ENCODE measurements at regions not wholly inside any gene's neighbourhood (a gene's known extent, or its start where the extent isn't known, plus 50 kb on each side); places are given as distances from the start of the nearest gene placed in this dataset.

GRCh38 chr5:39633057-39633456, 208.3 kb upstream of the DAB2 start:
- TF ChIP-seq, protein P1, sequence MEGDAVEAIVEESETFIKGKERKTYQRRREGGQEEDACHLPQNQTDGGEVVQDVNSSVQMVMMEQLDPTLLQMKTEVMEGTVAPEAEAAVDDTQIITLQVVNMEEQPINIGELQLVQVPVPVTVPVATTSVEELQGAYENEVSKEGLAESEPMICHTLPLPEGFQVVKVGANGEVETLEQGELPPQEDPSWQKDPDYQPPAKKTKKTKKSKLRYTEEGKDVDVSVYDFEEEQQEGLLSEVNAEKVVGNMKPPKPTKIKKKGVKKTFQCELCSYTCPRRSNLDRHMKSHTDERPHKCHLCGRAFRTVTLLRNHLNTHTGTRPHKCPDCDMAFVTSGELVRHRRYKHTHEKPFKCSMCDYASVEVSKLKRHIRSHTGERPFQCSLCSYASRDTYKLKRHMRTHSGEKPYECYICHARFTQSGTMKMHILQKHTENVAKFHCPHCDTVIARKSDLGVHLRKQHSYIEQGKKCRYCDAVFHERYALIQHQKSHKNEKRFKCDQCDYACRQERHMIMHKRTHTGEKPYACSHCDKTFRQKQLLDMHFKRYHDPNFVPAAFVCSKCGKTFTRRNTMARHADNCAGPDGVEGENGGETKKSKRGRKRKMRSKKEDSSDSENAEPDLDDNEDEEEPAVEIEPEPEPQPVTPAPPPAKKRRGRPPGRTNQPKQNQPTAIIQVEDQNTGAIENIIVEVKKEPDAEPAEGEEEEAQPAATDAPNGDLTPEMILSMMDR (IDR thresholded peaks at IDR 0.05) = no peak
- no peak for TF ChIP-seq POLR2AphosphoS5 (IDR thresholded peaks at IDR 0.05)

Measured in transverse colon (tissue), 4 donors.